ENCODE measurements at regions not wholly inside any gene's neighbourhood (a gene's known extent, or its start where the extent isn't known, plus 50 kb on each side); places are given as distances from the start of the nearest gene placed in this dataset.

DNA sequence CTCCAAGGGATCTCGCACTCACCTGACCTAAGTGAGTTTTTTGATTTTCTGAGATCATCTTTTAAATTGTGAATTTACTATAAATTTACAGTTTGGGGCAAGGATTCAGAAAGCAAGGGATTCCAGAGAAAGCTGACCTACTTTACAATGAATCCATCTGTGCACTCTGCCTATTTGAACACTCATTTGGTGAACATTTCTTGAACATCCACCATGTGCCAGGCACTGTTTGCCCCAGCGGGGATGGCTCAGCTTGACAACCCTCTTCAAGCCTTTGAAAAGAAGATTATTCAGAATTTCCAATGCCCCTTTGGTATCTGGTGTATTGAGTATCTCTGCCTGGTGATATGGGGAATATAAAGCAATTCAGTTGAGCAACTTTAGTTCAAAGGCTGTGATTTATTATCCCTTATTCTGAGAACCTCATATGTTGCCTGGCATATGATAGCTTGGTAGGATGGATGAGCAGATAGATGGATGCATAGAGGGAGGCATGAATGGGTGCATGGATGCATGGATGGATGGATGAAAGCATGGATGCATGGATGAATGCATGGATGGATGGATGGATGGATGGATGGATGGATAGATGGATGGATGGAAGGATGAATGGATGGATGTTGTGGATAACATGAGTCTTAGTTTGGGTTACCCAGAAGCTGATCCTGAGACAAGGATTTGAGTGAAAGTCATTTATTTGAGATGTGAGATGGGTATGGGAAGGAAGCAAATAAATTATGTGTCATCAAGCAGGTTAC, 149.7 kb upstream of the ZNF366 start:
- DNase-seq (ENCODE audit: low read depth), result no peak
- TF ChIP-seq, protein P1, sequence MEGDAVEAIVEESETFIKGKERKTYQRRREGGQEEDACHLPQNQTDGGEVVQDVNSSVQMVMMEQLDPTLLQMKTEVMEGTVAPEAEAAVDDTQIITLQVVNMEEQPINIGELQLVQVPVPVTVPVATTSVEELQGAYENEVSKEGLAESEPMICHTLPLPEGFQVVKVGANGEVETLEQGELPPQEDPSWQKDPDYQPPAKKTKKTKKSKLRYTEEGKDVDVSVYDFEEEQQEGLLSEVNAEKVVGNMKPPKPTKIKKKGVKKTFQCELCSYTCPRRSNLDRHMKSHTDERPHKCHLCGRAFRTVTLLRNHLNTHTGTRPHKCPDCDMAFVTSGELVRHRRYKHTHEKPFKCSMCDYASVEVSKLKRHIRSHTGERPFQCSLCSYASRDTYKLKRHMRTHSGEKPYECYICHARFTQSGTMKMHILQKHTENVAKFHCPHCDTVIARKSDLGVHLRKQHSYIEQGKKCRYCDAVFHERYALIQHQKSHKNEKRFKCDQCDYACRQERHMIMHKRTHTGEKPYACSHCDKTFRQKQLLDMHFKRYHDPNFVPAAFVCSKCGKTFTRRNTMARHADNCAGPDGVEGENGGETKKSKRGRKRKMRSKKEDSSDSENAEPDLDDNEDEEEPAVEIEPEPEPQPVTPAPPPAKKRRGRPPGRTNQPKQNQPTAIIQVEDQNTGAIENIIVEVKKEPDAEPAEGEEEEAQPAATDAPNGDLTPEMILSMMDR (IDR thresholded peaks at IDR 0.05; ENCODE audit: control insufficient read depth, extremely low read depth, insufficient read depth), result no peak
- H3K4me3 ChIP-seq (ENCODE audit: low read depth, low read length), result no peak overlapping the region

DNA sequence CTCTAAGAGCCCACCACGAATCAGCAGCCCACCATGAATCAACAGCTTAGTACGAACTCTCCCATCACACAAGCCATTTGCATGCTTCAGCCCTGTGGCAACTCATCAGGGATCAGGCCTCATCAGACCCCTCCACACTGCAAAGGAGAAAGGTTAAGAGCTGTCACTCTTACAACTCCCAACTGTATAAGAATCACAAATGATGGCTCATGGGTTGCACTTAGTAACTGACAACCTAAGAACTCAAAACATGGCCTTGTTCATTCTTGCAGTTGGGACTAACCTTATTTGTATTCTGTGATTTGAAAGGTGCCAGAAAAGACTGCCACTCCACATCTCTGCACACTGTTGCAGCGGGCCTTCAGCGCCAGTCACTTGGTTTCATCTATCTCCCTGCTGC, 149.1 kb upstream of the ZNF366 start:
- TF ChIP-seq, protein P1 (IDR thresholded peaks at IDR 0.05; ENCODE audit: control insufficient read depth, extremely low read depth, insufficient read depth), result no peak
- DNase-seq (ENCODE audit: low read depth), result no peak
- H3K4me3 ChIP-seq (ENCODE audit: low read depth, low read length), result no peak overlapping the region

DNA sequence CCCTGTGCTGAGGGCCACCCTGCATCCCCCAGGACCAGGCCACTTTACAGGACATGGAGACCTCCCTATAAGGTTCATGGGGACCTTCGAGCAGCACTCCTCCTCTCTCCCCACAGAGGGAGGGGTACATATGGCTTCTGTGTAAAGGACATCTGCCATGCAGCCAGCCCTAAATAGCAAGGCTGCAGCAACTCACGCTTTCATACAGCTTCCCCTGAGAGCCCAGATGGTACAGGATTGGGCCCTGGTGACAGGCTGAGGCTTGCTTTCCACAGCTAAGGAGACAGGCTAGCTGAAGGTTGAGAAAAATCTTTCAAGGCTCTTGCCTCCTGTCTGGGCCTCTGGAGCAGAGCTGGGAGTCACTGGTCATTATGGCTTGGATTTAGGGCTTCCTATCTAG, 147.0 kb upstream of the ZNF366 start:
- no peak overlapping the region for H3K4me3 ChIP-seq (ENCODE audit: low read depth, low read length)

DNA sequence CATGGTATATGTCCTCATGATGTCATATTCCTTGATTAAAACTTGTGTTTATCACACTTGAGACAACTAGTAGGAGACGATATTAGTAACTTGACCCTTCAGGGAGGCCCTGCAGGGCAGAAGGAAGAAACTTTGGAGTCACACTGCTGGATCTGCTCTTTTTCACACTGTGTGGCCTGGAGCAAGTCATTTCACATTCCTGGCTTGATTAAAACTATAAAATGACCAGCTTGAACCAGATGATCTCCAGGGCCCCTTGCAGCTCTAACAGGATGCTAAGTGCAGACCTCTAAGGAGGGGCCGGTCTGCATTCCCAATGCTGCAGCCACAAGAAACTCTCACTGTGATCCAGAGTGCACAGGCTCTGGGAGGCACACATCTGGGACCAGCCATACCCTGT, 146.4 kb upstream of the ZNF366 start:
- TF ChIP-seq, protein P1 (IDR thresholded peaks at IDR 0.05; ENCODE audit: control insufficient read depth, extremely low read depth, insufficient read depth), result no peak
- no peak for DNase-seq (ENCODE audit: low read depth)
- no peak overlapping the region for H3K4me3 ChIP-seq (ENCODE audit: low read depth, low read length)

More for the DNA sequence above, 147.0 kb upstream of the ZNF366 start:
- TF ChIP-seq, protein P1 (IDR thresholded peaks at IDR 0.05; ENCODE audit: control insufficient read depth, extremely low read depth, insufficient read depth), result no peak
- DNase-seq (ENCODE audit: low read depth), result no peak

DNA sequence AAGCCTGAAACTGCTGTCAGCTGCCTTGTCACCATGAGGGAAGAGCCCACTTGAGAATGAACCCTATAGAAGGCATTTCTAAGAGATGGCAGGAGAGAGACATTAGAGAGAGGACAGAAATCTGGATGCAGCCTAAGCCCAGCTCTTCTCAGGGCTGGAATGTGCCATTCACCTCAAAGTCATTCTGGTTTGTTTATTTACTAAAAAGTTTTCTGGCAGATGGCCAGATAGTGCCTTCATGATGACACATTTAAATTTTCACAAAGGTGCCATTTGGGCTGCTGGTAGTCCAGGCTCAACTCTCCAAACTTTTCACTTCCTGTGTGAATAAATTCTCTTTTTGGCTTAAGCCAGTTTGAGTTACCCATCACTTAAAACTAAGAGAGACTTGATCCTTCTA, 144.6 kb upstream of the ZNF366 start:
- H3K4me3 ChIP-seq (ENCODE audit: low read depth, low read length), result no peak overlapping the region
- no peak for DNase-seq (ENCODE audit: low read depth)
- TF ChIP-seq, protein P1 (IDR thresholded peaks at IDR 0.05; ENCODE audit: control insufficient read depth, extremely low read depth, insufficient read depth), result no peak

DNA sequence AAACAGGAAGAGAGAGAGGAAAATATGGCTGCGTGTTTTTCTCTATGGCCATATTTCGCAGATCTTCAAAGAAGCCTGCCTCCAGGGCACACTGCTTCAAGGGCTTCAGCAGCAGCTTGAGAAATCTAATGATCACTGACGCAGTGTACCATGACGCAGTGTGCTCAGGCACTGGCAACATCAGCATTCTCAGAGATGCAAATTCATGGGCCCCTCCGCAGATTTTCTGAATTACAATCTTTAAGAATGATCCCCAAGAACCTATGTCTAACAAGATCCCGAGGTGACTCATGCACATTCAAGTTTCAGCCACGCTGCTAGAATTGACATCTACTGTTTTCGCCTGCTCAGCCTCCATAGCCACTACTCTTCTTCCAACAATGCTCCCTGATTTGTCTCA, 143.9 kb upstream of the ZNF366 start:
- no peak overlapping the region for H3K4me3 ChIP-seq (ENCODE audit: low read depth, low read length)
- no peak for DNase-seq (ENCODE audit: low read depth)
- TF ChIP-seq, protein P1 (IDR thresholded peaks at IDR 0.05; ENCODE audit: control insufficient read depth, extremely low read depth, insufficient read depth), result no peak

DNA sequence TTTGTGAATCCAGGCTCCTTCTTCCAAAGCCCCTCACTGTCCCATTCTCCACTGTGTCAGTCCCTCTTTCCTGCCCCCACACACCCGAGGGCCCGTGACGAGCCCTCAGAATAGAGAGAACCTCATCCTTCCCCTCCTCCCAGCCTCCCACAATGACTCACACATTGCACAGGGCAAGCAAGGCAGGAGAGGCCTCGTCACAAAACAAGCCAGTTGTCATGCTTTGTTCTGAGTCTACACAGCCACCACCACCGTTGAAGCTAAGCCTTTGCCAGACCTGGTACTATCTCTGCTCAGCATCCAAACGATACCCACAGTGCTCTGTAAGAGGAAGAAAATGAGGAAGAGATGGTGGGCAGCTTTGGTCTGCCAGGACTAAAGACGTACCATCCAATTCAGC, 142.2 kb upstream of the ZNF366 start:
- DNase-seq (ENCODE audit: low read depth), result no peak
- TF ChIP-seq, protein P1 (IDR thresholded peaks at IDR 0.05; ENCODE audit: control insufficient read depth, extremely low read depth, insufficient read depth), result no peak
- no peak overlapping the region for H3K4me3 ChIP-seq (ENCODE audit: low read depth, low read length)
